ENCODE measurements at regions not wholly inside any gene's neighbourhood (a gene's known extent, or its start where the extent isn't known, plus 50 kb on each side); places are given as distances from the start of the nearest gene placed in this dataset.
"Not testable (repeated sequence)": the region's sequence is repeated elsewhere in the genome, so short reads cannot be mapped to it uniquely, and the experiment has no call there.

- no peak for DNase-seq
Measured at GRCh38 chr1:192477630-192478029, 97.9 kb upstream of the RGS1 start.

GRCh38 chr1:192485692-192486436, 89.7 kb upstream of the RGS1 start:
- DNase-seq, result no peak

DNA sequence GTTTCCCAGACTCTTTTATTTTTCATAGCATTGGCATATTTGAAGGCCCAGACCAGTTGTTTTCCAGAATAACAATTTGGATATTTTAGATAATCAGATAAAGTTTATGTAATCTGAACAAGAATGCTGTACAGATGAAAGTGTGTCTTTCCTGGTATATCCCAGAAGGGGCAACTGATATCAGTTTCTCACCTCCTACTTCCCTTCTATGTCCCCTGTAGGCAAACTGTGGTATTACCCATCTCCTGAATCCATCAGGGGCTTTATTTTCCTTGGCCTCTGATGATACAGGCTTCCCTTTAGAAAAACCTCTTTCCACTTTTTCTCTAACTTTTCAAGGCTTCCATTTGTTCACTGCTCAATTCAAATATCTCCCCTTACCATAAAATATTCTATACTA, 87.5 kb upstream of the RGS1 start:
- DNase-seq, result no peak

DNA sequence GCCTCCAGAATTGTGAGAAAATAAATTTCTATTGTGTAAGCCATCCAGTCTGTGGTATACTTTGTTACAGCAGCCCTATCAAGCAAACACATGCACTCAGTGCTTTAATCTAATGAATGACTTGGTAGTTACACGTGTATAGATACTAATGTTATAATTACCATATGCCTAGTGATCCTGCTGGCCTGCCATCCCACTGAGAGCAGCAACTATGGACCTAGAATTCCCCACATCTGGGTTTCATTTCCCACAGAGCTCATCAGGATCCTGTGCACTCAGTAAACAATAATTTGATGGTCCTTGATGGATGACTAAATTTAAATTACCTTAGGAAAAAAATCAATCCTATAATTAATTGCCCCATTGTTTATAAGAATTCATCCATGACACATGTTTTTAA, 86.5 kb upstream of the RGS1 start:
- DNase-seq, result no peak

- no peak for DNase-seq
Measured at GRCh38 chr1:192489748-192490147, 85.8 kb upstream of the RGS1 start.

GRCh38 chr1:192491804-192492554, 83.6 kb upstream of the RGS1 start:
- DNase-seq, result no peak

DNA sequence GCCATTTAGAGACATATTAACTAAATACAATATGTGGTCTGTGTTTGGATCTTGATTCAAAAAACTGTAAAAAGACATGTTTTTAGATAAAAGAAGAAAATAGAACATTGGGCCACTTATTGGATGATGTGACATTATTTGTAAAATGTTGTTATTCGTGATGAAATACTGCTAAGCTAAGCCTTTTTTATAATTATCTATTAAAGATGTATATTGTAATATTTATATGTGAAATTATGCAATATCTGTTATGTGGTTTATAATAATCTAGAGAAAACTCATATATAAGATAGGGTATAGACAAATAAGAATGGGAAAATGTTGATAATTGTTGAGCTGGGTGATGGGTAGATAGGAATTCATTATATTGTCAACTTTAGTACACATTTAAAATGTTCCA, 82.0 kb upstream of the RGS1 start:
- no peak for DNase-seq

DNA sequence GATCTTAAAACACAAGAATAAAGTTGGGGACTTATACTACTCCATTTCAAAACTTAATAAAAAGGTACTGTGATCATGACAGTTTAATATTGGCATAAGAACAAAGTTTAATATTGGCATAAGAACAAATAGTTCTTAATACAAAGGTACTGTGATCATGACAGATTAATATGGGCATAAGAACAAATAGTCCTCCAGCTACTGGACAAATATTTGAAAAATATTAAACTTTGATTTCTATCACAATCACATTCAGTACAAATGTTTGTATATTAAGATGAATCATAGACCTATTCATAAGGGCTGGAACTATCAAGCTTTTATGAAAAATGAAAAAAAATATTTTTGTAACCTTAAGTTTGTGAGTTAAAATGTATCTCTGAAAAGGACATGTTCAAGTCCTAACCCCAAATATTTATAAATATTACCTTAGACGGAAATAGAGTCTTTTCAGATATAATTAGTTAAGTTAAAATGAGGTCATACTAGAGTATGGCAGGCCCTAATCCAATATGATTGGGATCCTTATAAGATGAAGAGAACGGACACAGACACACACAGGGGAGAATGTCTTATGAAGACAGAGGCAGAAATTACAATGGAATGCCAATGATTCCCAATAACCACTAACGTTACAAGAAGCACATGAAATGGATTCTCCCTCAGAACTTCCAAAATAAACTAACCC, 79.1 kb upstream of the RGS1 start:
- DNase-seq, result no peak

- no peak for DNase-seq
Measured at GRCh38 chr1:192497214-192497794, 78.3 kb upstream of the RGS1 start.

GRCh38 chr1:192498092-192498491, 77.5 kb upstream of the RGS1 start:
- not testable (repeated sequence) for DNase-seq

GRCh38 chr1:192499061-192499581, 76.5 kb upstream of the RGS1 start:
- not testable (repeated sequence) for DNase-seq

DNA sequence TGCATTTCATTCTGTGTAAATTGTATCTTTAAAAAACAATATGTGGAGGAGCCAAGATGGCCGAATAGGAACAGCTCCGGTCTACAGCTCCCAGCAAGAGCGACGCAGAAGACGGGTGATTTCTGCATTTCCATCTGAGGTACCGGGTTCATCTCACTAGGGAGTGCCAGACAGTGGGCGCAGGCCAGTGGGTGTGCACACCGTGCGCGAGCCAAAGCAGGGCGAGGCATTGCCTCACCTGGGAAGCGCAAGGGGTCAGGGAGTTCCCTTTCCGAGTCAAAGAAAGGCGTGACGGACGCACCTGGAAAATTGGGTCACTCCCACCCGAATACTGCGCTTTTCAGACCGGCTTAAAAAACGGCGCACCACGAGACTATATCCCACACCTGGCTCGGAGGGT, 75.0 kb upstream of the RGS1 start:
- not testable (repeated sequence) for DNase-seq

GRCh38 chr1:192506741-192507155, 68.8 kb upstream of the RGS1 start:
- DNase-seq, result no peak

GRCh38 chr1:192512426-192513162, 63.0 kb upstream of the RGS1 start:
- DNase-seq, result no peak

GRCh38 chr1:192513196-192513595, 62.4 kb upstream of the RGS1 start:
- DNase-seq, result no peak

GRCh38 chr1:192513697-192514096, 61.9 kb upstream of the RGS1 start:
- DNase-seq, result no peak

DNA sequence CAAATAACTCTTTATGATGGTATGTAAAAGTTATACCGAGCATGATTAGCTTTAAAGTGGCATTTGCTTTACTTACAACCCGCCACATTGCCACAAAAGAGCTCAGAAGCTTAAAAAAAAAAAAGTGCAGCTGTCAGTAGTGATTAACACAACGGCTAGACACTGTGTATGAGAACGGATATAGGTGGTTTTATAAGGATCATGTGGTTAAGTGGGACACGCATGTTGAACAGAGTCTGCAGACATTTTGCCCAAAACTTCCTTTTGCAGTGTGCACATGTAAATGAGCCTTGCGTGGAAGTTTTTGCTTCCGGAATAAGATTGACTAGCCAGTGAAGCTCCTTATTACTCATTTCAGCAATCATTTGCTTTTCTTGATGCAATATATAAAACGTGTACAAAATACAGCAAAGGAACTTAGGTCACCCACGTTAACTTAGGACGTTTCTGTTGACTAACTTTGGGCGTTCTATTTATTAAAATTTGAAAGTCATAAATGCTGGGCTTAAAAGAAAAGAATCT, 58.7 kb upstream of the RGS1 start:
- no peak for DNase-seq

DNA sequence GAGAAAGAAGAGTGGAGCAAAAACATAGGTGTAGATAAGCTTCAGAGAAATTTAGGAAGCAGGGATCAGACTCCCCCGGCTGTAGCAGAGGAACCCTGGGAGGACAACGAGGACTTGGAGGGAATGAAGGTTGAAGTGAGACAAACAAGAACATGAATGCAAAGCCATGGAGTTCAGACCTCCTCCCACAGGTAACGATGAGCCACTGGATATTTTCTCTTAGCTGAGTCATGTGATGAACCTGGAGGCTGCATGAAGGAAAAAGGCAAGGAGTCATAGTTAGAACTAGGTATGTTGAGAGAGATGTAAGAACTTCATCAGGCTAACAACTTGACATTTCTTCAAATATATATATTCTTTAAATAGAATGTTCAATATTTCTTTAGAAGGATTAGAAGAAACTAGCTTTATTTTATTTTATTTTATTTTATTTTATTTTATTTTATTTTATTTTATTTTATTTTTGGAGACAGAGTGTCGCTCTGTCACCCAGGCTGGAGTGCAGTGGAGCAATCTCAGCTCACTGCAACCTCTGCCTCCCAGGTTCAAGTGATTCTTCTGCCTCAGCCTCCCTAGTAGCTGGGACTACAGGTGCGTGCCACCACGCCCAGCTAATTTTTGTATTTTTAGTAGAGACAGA, 57.7 kb upstream of the RGS1 start:
- not testable (repeated sequence) for DNase-seq

- no peak for DNase-seq
Measured at GRCh38 chr1:192518700-192519099, 56.9 kb upstream of the RGS1 start.

DNA sequence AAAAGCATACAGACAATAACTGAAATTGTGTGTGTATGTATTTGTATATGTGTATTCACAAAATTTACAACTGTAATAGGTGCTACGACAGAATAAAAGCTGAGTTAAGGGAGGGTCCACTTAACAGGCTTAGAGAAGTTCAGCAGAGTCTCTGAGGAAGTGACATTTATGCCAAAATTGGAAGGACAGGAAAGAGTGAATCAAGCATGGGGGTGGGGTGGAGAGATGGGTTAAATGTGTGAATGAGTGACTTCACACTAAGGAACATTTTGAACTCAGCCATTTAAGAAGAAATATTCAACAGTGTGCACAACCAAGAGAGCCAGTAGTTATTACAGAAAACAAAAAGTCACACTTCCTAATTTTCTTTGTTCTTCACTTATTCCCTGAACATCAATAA, 53.8 kb upstream of the RGS1 start:
- no peak for DNase-seq

GRCh38 chr1:192522673-192523072, 52.9 kb upstream of the RGS1 start:
- DNase-seq, result no peak

GRCh38 chr1:192524223-192524622, 51.4 kb upstream of the RGS1 start:
- no peak for DNase-seq
